ENCODE measurements at regions not wholly inside any gene's neighbourhood (a gene's known extent, or its start where the extent isn't known, plus 50 kb on each side); places are given as distances from the start of the nearest gene placed in this dataset.

GRCh38 chr15:70301396-70301795, 203.7 kb upstream of the TLE3 start:
- DNase-seq (ENCODE audit: low read depth, low spot score), result no peak
- Histone ChIP-seq H3K27me3 (replicated peaks in 1 of 2; ENCODE audit: control insufficient read depth in 2 of 2, insufficient read depth in 2 of 2, low read length in 1 of 2) (no peaks in the 10 kb centered on the region; a peak in 1 of 4 replicates), H4K20me1 (ENCODE audit: control insufficient read depth, insufficient read depth) (peaks cover 5% of the 10 kb centered on the region; the same call in 1 of the 2 replicates), H3K79me2 (ENCODE audit: control insufficient read depth, insufficient read depth, low read length) (no peaks in the 10 kb centered on the region), H3K4me1 (ENCODE audit: control insufficient read depth, insufficient read depth, low read length) (peaks cover 19% of the 10 kb centered on the region), H3K4me3 (no peak overlapping the region), H3K27ac (ENCODE audit: control insufficient read depth, insufficient read depth) (no peak overlapping the region), H3K36me3 (ENCODE audit: control insufficient read depth in 2 of 2, insufficient read depth in 2 of 2, low read length in 1 of 2) (no peaks in the 10 kb centered on the region), H2AFZ (ENCODE audit: control insufficient read depth, low read depth, low read length) (no peak overlapping the region), H3K4me2 (ENCODE audit: control insufficient read depth, insufficient read depth) (no peak overlapping the region; the same call in 1 of the 2 replicates), H3K9ac (ENCODE audit: control insufficient read depth, insufficient read depth, low read length) (no peak overlapping the region), H3K9me3 (replicated peaks; ENCODE audit: control insufficient read depth, insufficient read depth, low read length) (no peaks in the 10 kb centered on the region; the same call in 2 of the 3 replicates)
- ChIA-PET POLR2A (interaction anchor here (1.3 kb wide), 1 partner anchor 18 kb away, joined by 3 read pairs; no protein-coding TSS in a partner anchor), CTCF (interaction anchor here (1.2 kb wide), 1 partner anchor 187 kb away, joined by 4 read pairs; no protein-coding TSS in a partner anchor), SMC1A (ENCODE audit: uncharacterized antibody, unreplicated experiment) (interaction anchor here (1.1 to 2.0 kb wide), 8 partner anchors 14 to 191 kb away, joined by 3 to 7 read pairs (median 3); no protein-coding TSS in a partner anchor), RAD21 (ENCODE audit: unreplicated experiment) (interaction anchor here (1.5 kb wide), 1 partner anchor 18 kb away, joined by 10 read pairs; no protein-coding TSS in a partner anchor)
- in situ Hi-C loops (cut with MboI), result no loop called here
- no peak for TF ChIP-seq ZNF592 (IDR thresholded peaks at IDR 0.05)
- no peak for TF ChIP-seq RFX5 (IDR thresholded peaks at IDR 0.05; ENCODE audit: low read depth, low read length)
- no peak for TF ChIP-seq GATAD2B (conservative IDR thresholded peaks at IDR 0.05; ENCODE audit: low read depth)
- no peak for TF ChIP-seq ATF3 (IDR thresholded peaks at IDR 0.05; ENCODE audit: borderline replicate concordance, extremely low read depth, low read depth, low read length)
- TF ChIP-seq POLR2AphosphoS2 (IDR thresholded peaks at IDR 0.05; ENCODE audit: low read depth, low read length), result no peak
- no peak for TF ChIP-seq MYC (IDR thresholded peaks at IDR 0.05; ENCODE audit: insufficient read depth, insufficient read length, insufficient replicate concordance, low read length, severe bottlenecking)
- TF ChIP-seq SRF (IDR thresholded peaks at IDR 0.05; ENCODE audit: low read depth in 2 of 2, low read length in 2 of 2), result no peak
- TF ChIP-seq ELK1 (IDR thresholded peaks at IDR 0.05; ENCODE audit: low read depth, low read length), result no peak
- TF ChIP-seq ZNF207 (IDR thresholded peaks at IDR 0.05; ENCODE audit: borderline replicate concordance), result no peak
- TF ChIP-seq EP300 (IDR thresholded peaks at IDR 0.05; ENCODE audit: borderline replicate concordance in 1 of 2, control insufficient read depth in 1 of 2, low read depth in 2 of 2, low read length in 2 of 2), result no peak
- TF ChIP-seq TCF3 (IDR thresholded peaks at IDR 0.05; ENCODE audit: borderline replicate concordance, insufficient read depth, low read depth, low read length), result no peak
- no peak for TF ChIP-seq TBL1XR1 (IDR thresholded peaks at IDR 0.05; ENCODE audit: low read depth, low read length)
- TF ChIP-seq SMAD5 (IDR thresholded peaks at IDR 0.05; ENCODE audit: low read depth), result no peak
- no peak for TF ChIP-seq ZZZ3 (IDR thresholded peaks at IDR 0.05; ENCODE audit: control insufficient read depth, insufficient read length, low read depth)
- FAIRE-seq, result peak; percentile 18
- 85% methylated on average over 5 of the region's 5 CpGs for WGBS (ENCODE audit: insufficient coverage, insufficient replicate concordance, low lambda C conversion rate, missing lambda C conversion rate)
- no TSS peak for BruUV-seq (replicated peaks)
- ATAC-seq, result no peak
- intact Hi-C loops (cut with micrococcal nuclease; ENCODE audit: unreplicated experiment), result loop anchor here (2.0 kb wide), 1 partner anchor 17 kb away; no protein-coding TSS in a partner anchor
